Hematopoietic multipotent progenitor cell (in vitro differentiated cells): ENCODE measurements at regions not wholly inside any gene's neighbourhood (a gene's known extent, or its start where the extent isn't known, plus 50 kb on each side); places are given as distances from the start of the nearest gene placed in this dataset.
"Not testable (repeated sequence)": the region's sequence is repeated elsewhere in the genome, so short reads cannot be mapped to it uniquely, and the experiment has no call there.

Experiments used
- DNase-seq, 3 donors: peaks; one replicate each; pipeline ENCODE4 v3.0.0-alpha.2; 2011 to 2015; ENCODE audit warnings: low read depth in 2 of 3, low spot score in 2 of 3

DNA sequence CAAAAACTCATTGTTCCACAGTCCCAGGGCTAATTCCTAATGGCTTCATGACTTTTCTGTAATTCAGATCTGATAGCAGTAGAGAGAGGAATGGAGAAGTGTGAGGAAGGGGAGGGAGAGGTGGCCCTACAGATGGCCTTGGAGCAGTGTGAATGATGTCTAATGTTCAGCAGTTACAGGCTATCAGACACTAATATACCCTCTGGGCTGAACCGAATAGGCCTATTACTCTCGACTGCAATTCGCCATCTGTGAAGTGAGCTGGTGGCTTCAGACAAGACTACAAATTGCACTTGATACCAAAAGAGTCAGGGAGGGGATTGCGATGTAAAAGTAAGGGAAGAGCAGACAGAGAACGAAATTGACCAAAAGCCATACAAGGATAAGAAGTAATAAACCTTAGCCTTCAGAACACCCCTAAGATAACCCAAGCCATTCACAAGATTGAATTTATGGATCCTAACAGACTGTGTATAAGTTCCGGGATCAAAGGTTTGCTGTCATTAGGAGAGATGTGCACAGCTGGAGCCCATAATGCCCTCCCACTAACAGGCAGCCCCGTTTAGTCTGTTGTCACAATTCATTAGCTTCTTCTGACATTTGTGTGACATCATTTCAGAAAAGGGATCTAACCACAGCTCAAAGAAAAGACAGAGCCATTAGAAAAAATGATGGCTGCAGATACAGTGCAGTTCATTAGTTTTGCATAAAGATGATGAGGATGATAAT lies 642.4 kb upstream of the API5 start:
- no peak for DNase-seq

GRCh38 chr11:42674436-42674835 lies 637.4 kb upstream of the API5 start:
- DNase-seq = no peak

DNA sequence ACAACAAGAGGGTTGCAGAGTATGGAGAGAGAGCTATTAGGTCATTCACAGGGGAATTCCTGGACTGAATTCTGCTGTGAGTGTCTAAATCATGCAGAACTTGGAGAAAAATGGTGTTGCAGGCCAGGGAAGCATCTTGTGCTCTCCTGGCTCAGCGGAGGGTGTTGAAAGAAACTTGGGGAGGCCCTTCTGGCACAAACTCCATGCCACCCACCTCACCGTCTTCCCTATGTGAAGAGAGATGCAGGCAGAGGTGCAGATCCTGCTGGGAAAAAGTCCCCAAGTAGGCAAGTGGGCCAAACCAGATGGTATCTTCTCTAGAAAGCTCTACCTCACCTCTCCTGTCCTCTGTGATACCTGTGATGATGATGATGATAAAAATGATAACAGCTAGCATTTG lies 604.3 kb upstream of the API5 start:
- no peak for DNase-seq

GRCh38 chr11:42709216-42709615 lies 602.6 kb upstream of the API5 start:
- no peak for DNase-seq

GRCh38 chr11:42713279-42713678 lies 598.5 kb upstream of the API5 start:
- DNase-seq = no peak

- DNase-seq = no peak
Measured at GRCh38 chr11:42713753-42714152, 598.0 kb upstream of the API5 start.

GRCh38 chr11:42720716-42721563 lies 590.9 kb upstream of the API5 start:
- no peak for DNase-seq

DNA sequence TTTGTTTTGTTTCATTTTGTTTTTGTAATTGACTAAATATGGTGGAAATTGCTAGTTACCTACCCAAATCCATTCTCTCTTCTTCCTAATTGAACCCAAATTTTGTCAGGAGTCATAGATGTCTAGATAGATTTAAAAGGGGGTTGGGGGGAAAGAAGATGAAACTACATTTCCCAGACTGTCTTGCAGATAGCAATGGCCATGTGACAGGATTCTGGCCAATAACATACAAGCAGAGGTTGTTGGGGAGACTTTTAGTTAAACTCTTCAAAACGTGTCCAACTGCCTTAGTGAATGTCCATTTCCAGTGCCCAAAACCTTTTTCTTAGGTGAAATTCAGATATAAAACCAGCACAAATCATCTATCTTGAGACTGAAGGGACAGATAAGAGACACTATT lies 583.9 kb upstream of the API5 start:
- DNase-seq = no peak

- no peak for DNase-seq
Measured at GRCh38 chr11:42762348-42762747, 549.4 kb upstream of the API5 start.

DNA sequence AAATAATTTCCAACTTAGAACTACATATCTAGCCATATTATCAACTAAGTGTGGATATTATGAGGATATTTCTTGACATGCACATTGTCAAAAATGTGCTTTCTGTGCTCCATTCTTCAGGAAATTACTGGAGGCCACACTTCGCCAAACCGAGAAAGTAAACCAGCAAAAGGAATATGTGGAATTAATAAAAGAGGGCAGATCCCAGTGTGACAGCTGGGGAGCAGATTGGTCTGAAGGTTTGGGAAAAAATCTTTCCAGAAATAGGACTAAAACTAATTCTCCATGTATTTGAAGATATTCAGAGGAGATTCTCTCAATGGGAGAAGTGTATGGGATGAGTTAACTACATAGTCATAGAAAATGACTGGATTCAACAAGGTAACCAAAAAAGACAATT lies 546.9 kb upstream of the API5 start:
- no peak for DNase-seq

- DNase-seq = no peak
Measured at GRCh38 chr11:42768576-42768975, 543.2 kb upstream of the API5 start.

DNA sequence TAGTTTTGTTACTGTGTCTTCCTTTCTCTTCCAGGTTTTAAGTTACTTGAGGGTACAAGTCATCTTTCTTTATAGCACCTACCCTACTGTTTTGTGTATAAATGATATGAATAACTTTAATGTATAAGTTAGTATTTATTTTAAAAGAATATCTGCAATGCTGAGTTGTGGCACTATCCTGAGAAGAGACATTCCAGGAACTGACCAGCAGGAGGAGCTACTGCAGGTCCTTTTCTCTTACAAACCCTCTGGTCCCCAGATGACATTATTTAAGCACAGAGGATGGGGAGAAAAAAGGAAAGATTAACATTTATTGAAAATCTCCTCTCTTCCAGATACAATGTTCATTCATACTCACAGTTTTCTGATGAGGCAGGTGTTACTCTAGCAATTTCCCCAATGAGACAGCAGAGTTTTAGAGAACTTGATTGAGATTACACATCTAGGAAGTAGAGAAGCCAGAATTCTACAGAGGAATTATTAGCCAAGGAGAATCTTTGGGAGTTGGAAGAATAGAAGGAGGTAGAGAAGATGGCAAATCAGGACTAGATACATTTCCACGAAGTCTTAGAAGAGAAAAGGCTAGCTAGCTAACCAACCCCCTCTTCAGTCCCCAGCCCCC lies 541.2 kb upstream of the API5 start:
- peak in 2 of 3 donors; percentile 11 to 37 for DNase-seq

- no peak for DNase-seq
Measured at GRCh38 chr11:42772886-42773285, 538.9 kb upstream of the API5 start.

- DNase-seq = no peak
Measured at GRCh38 chr11:42773729-42774128, 538.1 kb upstream of the API5 start.

DNA sequence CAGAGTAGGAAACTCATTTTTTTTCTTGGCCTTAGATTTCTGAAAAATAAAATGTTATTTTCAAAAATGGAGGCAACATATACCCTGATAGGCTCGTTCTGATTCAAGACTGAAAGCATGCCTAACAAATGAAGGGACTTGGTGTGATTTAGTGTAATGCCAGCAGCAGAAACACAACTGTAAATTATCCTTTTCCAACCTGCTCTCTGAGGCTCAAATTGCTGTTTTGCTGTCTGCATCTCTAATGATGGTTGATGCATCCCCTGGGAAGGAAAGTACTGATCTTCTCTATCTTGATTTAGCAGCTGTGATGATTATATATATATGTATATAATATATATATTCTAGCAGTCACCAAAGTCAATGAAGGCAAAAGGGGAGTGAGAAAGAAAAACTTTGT lies 537.2 kb upstream of the API5 start:
- DNase-seq = no peak

DNA sequence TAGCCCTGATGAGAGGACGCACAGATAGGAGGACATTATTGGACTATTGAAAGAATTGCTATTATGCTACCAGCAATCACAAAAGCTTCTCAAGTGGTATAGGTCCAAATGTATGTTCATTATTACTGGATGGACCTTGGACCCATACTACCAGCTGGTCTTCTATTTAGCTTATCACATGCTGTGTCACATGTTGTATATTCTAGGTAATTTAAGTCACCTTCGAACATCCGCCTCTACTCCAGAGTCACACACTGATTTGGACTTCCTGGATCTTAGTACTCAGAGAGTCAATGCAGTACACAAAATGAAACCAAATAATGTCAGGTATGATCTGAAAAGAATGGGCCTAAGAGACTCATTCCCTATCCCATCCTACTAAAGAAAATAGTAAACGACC lies 534.0 kb upstream of the API5 start:
- DNase-seq = no peak

DNA sequence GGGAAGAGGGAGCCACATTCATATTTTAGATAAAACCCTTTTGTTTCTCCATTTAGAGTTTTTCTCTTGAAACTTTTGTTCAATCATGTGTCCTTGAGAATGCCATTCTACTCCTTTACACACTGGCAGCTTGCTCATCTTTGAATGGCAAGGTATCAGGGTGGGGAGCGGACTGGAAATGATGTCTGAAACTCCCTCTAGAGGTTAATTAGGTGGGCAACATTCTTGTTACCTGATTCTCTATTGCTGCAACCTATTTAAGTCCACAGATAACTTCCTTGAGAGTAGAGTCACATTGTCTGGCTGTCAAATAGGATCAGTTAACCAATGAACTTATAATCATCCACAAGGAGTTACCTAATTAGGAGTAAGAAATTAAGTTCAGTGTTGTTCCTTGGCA lies 533.6 kb upstream of the API5 start:
- no peak for DNase-seq

DNA sequence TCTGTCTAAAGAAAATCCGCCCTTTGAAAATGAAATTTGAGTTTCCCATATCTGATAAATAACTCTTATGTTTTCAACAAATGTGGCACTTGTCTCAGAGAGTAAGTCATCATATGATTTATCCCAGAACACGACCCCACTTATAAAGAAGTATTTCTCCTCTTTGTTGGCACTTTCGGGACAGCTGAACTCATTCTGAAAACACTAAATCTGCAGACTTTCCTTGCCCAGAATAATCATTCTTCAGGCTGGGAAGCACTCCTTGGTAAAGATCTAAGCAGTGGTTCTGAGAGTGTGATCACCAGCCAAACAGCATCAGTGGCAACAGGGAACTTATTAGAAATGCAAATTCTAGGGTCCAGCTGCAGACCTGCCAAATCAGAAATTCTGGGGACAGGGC lies 532.2 kb upstream of the API5 start:
- no peak for DNase-seq

DNA sequence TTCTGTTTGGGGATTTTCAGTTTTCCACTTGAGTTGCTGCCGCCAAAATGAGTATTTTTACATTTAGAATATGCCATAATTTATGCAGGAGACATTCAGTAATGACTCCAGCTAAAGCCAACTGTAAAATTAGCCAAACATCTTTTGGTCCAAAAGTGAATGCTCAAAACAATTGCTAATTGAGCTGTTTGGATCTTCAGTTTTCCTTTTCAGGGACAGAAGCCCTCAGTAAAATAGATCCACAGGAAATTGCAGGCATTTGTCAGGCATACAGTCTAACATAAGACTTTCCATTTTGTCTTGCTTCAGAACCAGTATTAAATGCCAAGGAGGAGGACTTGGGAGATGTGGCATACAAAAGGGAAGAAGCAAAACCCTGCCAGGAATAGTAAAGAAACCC lies 524.8 kb upstream of the API5 start:
- DNase-seq = no peak

GRCh38 chr11:42795483-42795882 lies 516.3 kb upstream of the API5 start:
- not testable (repeated sequence) for DNase-seq

DNA sequence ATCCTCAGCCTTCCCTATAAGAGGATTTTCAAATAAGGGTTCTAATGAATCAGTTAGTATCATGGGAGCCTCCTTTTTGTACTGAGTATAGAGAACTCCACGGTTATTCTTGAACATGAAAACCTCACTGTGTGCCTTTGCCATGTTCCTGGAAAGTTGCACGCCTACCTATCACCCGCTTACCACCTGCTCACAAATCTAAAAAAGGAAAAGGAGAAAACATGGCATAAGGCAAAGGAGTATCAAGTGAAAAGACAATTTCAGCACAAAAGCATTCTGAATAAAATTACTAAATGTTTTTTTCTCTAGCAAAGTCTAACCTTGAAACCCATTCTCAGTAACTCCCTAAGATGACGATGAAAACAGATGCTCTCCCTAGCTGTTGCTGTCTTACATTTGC lies 511.8 kb upstream of the API5 start:
- DNase-seq = no peak
